Endothelial cell of umbilical vein (primary cell): ENCODE measurements at regions not wholly inside any gene's neighbourhood (a gene's known extent, or its start where the extent isn't known, plus 50 kb on each side); places are given as distances from the start of the nearest gene placed in this dataset.

Source experiments
- BruUV-seq: library from RNA; stranded (reverse); fragments of 400-500 nt; replicated peaks from 2 replicates; lab custom pipeline; 2021; lab: Mats Ljungman, UMichigan
- CTCF ChIA-PET: fragments of 300-600, 350-600 bp; sonication (Branson Sonifier 250); formaldehyde crosslinking; loops from one replicate; lab custom pipeline; 2021; ENCODE audit warnings: antibody characterized with exemption, inconsistent platforms; lab: Charles Lee
- POLR2A ChIA-PET: fragments of 300-600, 350-600 bp; sonication (Branson Sonifier 250); formaldehyde crosslinking; loops from one replicate; lab custom pipeline; 2021; ENCODE audit warnings: antibody characterized with exemption, inconsistent platforms; lab: Charles Lee
- DNase-seq: peaks from one replicate; pipeline ENCODE4 v3.0.0-alpha.2; 2011; ENCODE audit warnings: low read depth, low spot score
- FAIRE-seq: peaks from 2 replicates; lab custom pipeline; 2011; peaks lifted over from hg19 to GRCh38; lab: Jason Lieb, UNC
- H2AFZ ChIP-seq: 2 replicates; pipeline ENCODE4 v1.6.0; 2012; ENCODE audit warnings: low read depth, low read length, control low read depth, inconsistent platforms
- H3K27ac ChIP-seq: 2 replicates; pipeline ENCODE4 v1.5.1; 2011; ENCODE audit warnings: low read depth, mild to moderate bottlenecking, control low read depth, low read length, moderate library complexity; ENCODE audit not compliant: insufficient read depth
- H3K27me3 ChIP-seq, 2 experiments: 2 replicates each; pipeline versions ENCODE4 v1.6.0 to v1.6.1; 2011; ENCODE audit warnings: low read length in 2 of 2, mixed read lengths in 1 of 2; ENCODE audit not compliant: control insufficient read depth in 2 of 2, insufficient read depth in 2 of 2
- H3K36me3 ChIP-seq, 2 experiments: 2 replicates in 1 of 2; 3 replicates in 1 of 2; pipeline ENCODE4 v1.5.1; 2011; ENCODE audit warnings: low read length in 2 of 2, mild to moderate bottlenecking in 1 of 2, moderate library complexity in 1 of 2; ENCODE audit not compliant: control insufficient read depth in 2 of 2, insufficient read depth in 2 of 2; ENCODE audit errors: extremely low read depth in 1 of 2
- H3K4me1 ChIP-seq: 3 replicates; pipeline ENCODE4 v1.5.1; 2011; ENCODE audit warnings: mild to moderate bottlenecking, low read length; ENCODE audit not compliant: control insufficient read depth, insufficient read depth; ENCODE audit errors: extremely low read depth
- H3K4me2 ChIP-seq: 2 replicates; pipeline ENCODE4 v1.6.1; 2011; ENCODE audit warnings: low read length, control low read depth, mixed read lengths; ENCODE audit not compliant: insufficient read depth
- H3K4me3 ChIP-seq, 3 experiments: fragments of 200-600 bp in 1 of 3; sonication (generic), shearing (Covaris generic) in 1 of 3; replicated peaks in 1 of 3; 2 replicates each; pipeline ENCODE4 v1.5.1; 2011 to 2016; ENCODE audit warnings: control low read depth in 3 of 3, low read length in 3 of 3, mild to moderate bottlenecking in 2 of 3, inconsistent platforms in 1 of 3, low read depth in 1 of 3, moderate library complexity in 1 of 3; ENCODE audit not compliant: insufficient read depth in 1 of 3
- H3K79me2 ChIP-seq: 2 replicates; pipeline ENCODE4 v1.6.0; 2012; ENCODE audit warnings: low read length, inconsistent platforms; ENCODE audit not compliant: control insufficient read depth, insufficient read depth
- H3K9ac ChIP-seq: replicated peaks from 2 replicates; pipeline ENCODE3; 2011; ENCODE audit warnings: low read length, control low read depth; ENCODE audit not compliant: insufficient read depth; ENCODE audit errors: extremely low read depth
- H3K9me1 ChIP-seq: replicated peaks from 3 replicates; pipeline ENCODE4 v1.6.0; 2011; ENCODE audit warnings: mild to moderate bottlenecking, low read length; ENCODE audit not compliant: control insufficient read depth, insufficient read depth; ENCODE audit errors: extremely low read depth
- H3K9me3 ChIP-seq: replicated peaks from 2 replicates; pipeline ENCODE4 v1.5.1; 2012; ENCODE audit warnings: low read length, inconsistent platforms; ENCODE audit not compliant: control insufficient read depth, insufficient read depth
- H4K20me1 ChIP-seq: replicated peaks from 2 replicates; pipeline ENCODE3; 2011; ENCODE audit warnings: mild to moderate bottlenecking, low read length; ENCODE audit not compliant: control insufficient read depth, insufficient read depth; ENCODE audit errors: extremely low read depth
- EZH2 ChIP-seq: IDR thresholded peaks from 2 replicates; pipeline ENCODE4 v1.6.1; 2012; ENCODE audit warnings: borderline replicate concordance, low read depth, mild to moderate bottlenecking, moderate library complexity, low read length, inconsistent platforms; ENCODE audit not compliant: severe bottlenecking
- FOS ChIP-seq: IDR thresholded peaks from 2 replicates; pipeline ENCODE4 v1.6.1; 2011; ENCODE audit warnings: mild to moderate bottlenecking, low read length, moderate library complexity, borderline replicate concordance; ENCODE audit not compliant: insufficient read depth
- GATA2 ChIP-seq: IDR thresholded peaks from 2 replicates; pipeline ENCODE4 v1.7.0; 2011; ENCODE audit warnings: low read depth, mild to moderate bottlenecking, moderate library complexity, mixed read lengths, low read length; ENCODE audit not compliant: insufficient read length, insufficient read depth
- JUN ChIP-seq: IDR thresholded peaks from 2 replicates; pipeline ENCODE4 v1.6.1; 2011; ENCODE audit warnings: borderline replicate concordance, low read depth; ENCODE audit not compliant: insufficient read length, insufficient read depth
- MYC ChIP-seq: IDR thresholded peaks from one replicate; pipeline ENCODE4 v1.6.1; 2011; ENCODE audit warnings: mild to moderate bottlenecking, low read depth, low read length
- POLR2A ChIP-seq: IDR thresholded peaks from 2 replicates; pipeline ENCODE4 v1.6.1; 2012; ENCODE audit warnings: low read depth, mild to moderate bottlenecking, control low read depth, low read length
- POLR2AphosphoS5 ChIP-seq: IDR thresholded peaks from 2 replicates; pipeline ENCODE4 v1.6.1; 2012; ENCODE audit warnings: low read depth, mild to moderate bottlenecking, control low read depth, low read length, moderate library complexity; ENCODE audit not compliant: insufficient read depth
- dilution Hi-C: fragments of 300-500 bp; cut with MboI; formaldehyde crosslinking; loops from one replicate; pipeline ENCODE4 v1.15.0; 2019; ENCODE audit warnings: low sequenced_read_pairs; ENCODE audit not compliant: extremely low pct_ligation_motif_present
- intact Hi-C: fragments of 100-400 bp; cut with micrococcal nuclease; formaldehyde crosslinking; loops from one replicate; pipeline ENCODE4 v1.10.0; 2022
- TF ChIP-seq, protein P1 (sequence below): IDR thresholded peaks from 2 replicates; pipeline ENCODE4 v1.6.1; 2011; ENCODE audit not compliant: insufficient read depth, insufficient read length
- TF ChIP-seq, protein P2 (sequence below), 2 donors: IDR thresholded peaks; 1 replicate in 1 of 2; 2 replicates in 1 of 2; pipeline ENCODE4 v1.5.1; 2011; ENCODE audit warnings: low read length in 2 of 2, mild to moderate bottlenecking in 2 of 2, moderate library complexity in 2 of 2, control low read depth in 1 of 2, inconsistent platforms in 1 of 2, low read depth in 1 of 2; ENCODE audit not compliant: insufficient read depth in 1 of 2; ENCODE audit errors: extremely low read depth in 1 of 2

DNA sequence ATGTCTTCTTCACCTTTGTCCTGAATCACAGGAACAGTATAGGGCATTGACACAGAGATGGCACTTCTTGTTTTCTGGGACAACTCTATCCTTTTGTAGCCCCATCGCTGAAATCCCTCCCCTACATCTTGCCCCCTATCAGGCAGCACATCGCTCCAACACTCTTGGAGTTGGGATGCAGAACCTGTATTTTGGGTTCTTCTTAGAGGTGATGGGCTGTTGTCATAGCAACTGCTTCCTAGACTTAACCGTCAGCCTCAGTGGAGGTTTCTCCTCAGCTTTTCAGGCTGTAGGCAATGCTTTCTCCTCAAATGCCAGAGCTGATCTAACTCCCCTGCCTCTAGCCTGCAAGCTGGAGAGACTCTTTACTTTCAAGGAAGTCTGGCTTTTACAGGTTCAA is 99.9 kb upstream of the SPRED2 start:
- H3K79me2 ChIP-seq: no peaks in the 10 kb centered on the region
- intact Hi-C loops (no loop called here), dilution Hi-C loops (no loop called here)
- H3K36me3 ChIP-seq: no peaks in the 10 kb centered on the region
- ChIA-PET POLR2A (no interaction called here), CTCF (no interaction called here)
- no TSS peak for BruUV-seq
- no peak for FAIRE-seq
- H2AFZ ChIP-seq: no peak overlapping the region
- H3K4me3 ChIP-seq: no peak overlapping the region
- no peak overlapping the region for H3K9ac ChIP-seq
- DNase-seq: no peak
- H3K9me3 ChIP-seq: no peaks in the 10 kb centered on the region
- no peak overlapping the region for H3K27ac ChIP-seq
- no peaks in the 10 kb centered on the region for H3K9me1 ChIP-seq
- no peak for TF ChIP-seq MYC
- TF ChIP-seq, protein P1, sequence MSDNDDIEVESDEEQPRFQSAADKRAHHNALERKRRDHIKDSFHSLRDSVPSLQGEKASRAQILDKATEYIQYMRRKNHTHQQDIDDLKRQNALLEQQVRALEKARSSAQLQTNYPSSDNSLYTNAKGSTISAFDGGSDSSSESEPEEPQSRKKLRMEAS: no peak
- H4K20me1 ChIP-seq: no peaks in the 10 kb centered on the region
- H3K27me3 ChIP-seq: peaks cover 21 to 29% of the 10 kb centered on the region in 2 experiments
- no peaks in the 10 kb centered on the region for H3K4me1 ChIP-seq
- no peak overlapping the region for H3K4me2 ChIP-seq

DNA sequence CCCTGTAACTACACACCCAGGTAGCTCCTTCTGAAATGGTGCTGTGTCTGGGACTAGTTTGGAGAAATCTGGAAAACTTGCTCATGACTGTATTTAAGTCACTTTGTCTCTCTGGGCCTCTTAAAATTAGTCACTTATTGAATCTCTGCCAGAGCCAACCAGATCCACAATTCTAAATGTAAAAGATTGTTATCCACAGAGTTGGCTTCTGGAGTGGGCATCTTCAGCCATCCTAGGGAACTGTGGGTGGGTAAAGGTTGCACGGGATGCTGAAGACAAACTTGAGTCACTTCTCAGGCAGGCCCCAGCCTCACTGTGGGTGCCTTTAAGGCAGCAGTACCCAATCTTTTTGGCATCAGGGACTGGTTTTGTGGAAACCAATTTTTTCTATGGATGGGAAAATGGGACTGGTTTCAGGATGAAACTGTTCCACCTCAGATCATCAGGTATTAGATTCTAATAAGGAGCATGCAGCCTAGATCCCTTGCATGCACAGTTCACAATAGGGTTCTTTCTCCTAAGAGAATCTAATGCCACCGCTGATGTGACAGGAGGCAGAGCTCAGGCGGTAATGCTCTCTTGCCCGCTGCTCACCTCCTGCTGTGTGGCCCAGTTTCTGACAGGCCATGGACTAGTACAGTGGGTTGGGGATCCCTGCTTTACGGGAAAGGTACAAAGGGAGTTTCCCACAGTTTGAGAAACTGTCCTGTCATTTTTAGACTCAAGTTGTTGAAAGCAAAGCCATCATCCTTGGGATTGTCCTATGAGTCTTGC is 98.3 kb upstream of the SPRED2 start:
- Histone ChIP-seq H3K4me3 (no peak overlapping the region), H3K4me2 (no peak overlapping the region), H4K20me1 (no peaks in the 10 kb centered on the region), H3K9me1 (no peaks in the 10 kb centered on the region), H3K27me3 (peaks cover 17 to 33% of the 10 kb centered on the region in 2 experiments), H2AFZ (no peak overlapping the region), H3K79me2 (no peaks in the 10 kb centered on the region), H3K9me3 (no peaks in the 10 kb centered on the region), H3K4me1 (no peaks in the 10 kb centered on the region), H3K36me3 (no peaks in the 10 kb centered on the region), H3K9ac (no peak overlapping the region), H3K27ac (no peak overlapping the region)
- DNase-seq (no peak), FAIRE-seq (no peak)
- BruUV-seq: no TSS peak
- dilution Hi-C loops: no loop called here
- TF ChIP-seq POLR2AphosphoS5 (no peak), FOS (no peak), MYC (no peak), POLR2A (no peak), JUN (no peak), EZH2 (no peak), GATA2 (no peak)
- TF ChIP-seq, protein P2, sequence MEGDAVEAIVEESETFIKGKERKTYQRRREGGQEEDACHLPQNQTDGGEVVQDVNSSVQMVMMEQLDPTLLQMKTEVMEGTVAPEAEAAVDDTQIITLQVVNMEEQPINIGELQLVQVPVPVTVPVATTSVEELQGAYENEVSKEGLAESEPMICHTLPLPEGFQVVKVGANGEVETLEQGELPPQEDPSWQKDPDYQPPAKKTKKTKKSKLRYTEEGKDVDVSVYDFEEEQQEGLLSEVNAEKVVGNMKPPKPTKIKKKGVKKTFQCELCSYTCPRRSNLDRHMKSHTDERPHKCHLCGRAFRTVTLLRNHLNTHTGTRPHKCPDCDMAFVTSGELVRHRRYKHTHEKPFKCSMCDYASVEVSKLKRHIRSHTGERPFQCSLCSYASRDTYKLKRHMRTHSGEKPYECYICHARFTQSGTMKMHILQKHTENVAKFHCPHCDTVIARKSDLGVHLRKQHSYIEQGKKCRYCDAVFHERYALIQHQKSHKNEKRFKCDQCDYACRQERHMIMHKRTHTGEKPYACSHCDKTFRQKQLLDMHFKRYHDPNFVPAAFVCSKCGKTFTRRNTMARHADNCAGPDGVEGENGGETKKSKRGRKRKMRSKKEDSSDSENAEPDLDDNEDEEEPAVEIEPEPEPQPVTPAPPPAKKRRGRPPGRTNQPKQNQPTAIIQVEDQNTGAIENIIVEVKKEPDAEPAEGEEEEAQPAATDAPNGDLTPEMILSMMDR (IDR thresholded peaks at IDR 0.05; ENCODE audit: extremely low read depth in 1 of 2, insufficient read depth in 1 of 2, low read depth in 1 of 2, low read length in 2 of 2): no peak
- TF ChIP-seq, protein P1: no peak
- ChIA-PET CTCF (no interaction called here), POLR2A (no interaction called here)
- intact Hi-C loops: no loop called here
